RWPE1 (cell line): ENCODE measurements at regions not wholly inside any gene's neighbourhood (a gene's known extent, or its start where the extent isn't known, plus 50 kb on each side); places are given as distances from the start of the nearest gene placed in this dataset.
"Not testable (repeated sequence)": the region's sequence is repeated elsewhere in the genome, so short reads cannot be mapped to it uniquely, and the experiment has no call there.

Experiments
- CTCF ChIA-PET: fragments of 350-600 bp; sonication (Branson Sonifier 250); formaldehyde crosslinking; extraction: SDS; loops from one replicate; lab custom pipeline; 2021; lab: Yijun Ruan, JAX
- POLR2A ChIA-PET: fragments of 400-600 bp; formaldehyde crosslinking; extraction: SDS; loops from one replicate; lab custom pipeline; 2020; ENCODE audit warnings: antibody characterized with exemption; ENCODE audit not compliant: low non-redundant PET; lab: Yijun Ruan, JAX
- DNase-seq: peaks from one replicate; pipeline ENCODE4 v3.0.0; 2012; ENCODE audit warnings: low spot score
- H3K27ac ChIP-seq: fragments of 450-650 bp; 2 replicates; pipeline ENCODE4 v1.5.1; 2017
- CTCF ChIP-seq: fragments of 450-650 bp; conservative IDR thresholded peaks from 2 replicates; pipeline ENCODE4 v1.5.1; 2017; ENCODE audit warnings: low read depth, mild to moderate bottlenecking

GRCh38 chr6:16995511-16996250 is 106.2 kb upstream of the STMND1 start:
- CTCF ChIA-PET = interaction anchor here (0.6 kb wide), 2 partner anchors 124 to 618 kb away, joined by 3 read pairs; no protein-coding TSS in a partner anchor
- POLR2A ChIA-PET = no interaction called here
- TF ChIP-seq CTCF = no peak
- no peak overlapping the region for H3K27ac ChIP-seq
- no peak for DNase-seq

GRCh38 chr6:16993396-16993795 is 108.5 kb upstream of the STMND1 start:
- H3K27ac ChIP-seq = no peak overlapping the region
- ChIA-PET CTCF (no interaction called here), POLR2A (no interaction called here)
- no peak for DNase-seq
- no peak for TF ChIP-seq CTCF

GRCh38 chr6:16991981-16992629 is 109.7 kb upstream of the STMND1 start:
- DNase-seq = no peak
- ChIA-PET POLR2A (interaction anchor here (0.6 kb wide), 1 partner anchor 165 kb away, joined by 3 read pairs; no protein-coding TSS in a partner anchor), CTCF (no interaction called here)
- no peak for TF ChIP-seq CTCF
- H3K27ac ChIP-seq = no peak overlapping the region

GRCh38 chr6:16989976-16990375 is 111.9 kb upstream of the STMND1 start:
- DNase-seq, H3K27ac ChIP-seq: not testable (repeated sequence)

GRCh38 chr6:16989382-16989781 is 112.5 kb upstream of the STMND1 start:
- no peak for TF ChIP-seq CTCF
- H3K27ac ChIP-seq = no peak overlapping the region
- no peak for DNase-seq
- ChIA-PET CTCF (no interaction called here), POLR2A (no interaction called here)

More at GRCh38 chr6:16989976-16990375, 111.9 kb upstream of the STMND1 start:
- CTCF ChIA-PET, POLR2A ChIA-PET: not testable (repeated sequence)

- ChIA-PET CTCF (interaction anchor here (0.7 kb wide), 1 partner anchor 67 kb away, joined by 3 read pairs; no protein-coding TSS in a partner anchor), POLR2A (no interaction called here)
- DNase-seq = no peak
- TF ChIP-seq CTCF = no peak
- no peak overlapping the region for H3K27ac ChIP-seq
These were observed 113.9 kb upstream of the STMND1 start for GRCh38 chr6:16987996-16988395.
